Testis (tissue), 2 donors: ENCODE measurements at regions not wholly inside any gene's neighbourhood (a gene's known extent, or its start where the extent isn't known, plus 50 kb on each side); places are given as distances from the start of the nearest gene placed in this dataset.

Experiments
- POLR2A ChIP-seq: fragments of 450-650 bp; IDR thresholded peaks from one replicate; pipeline ENCODE4 v1.6.1; 2017; ENCODE audit warnings: antibody characterized with exemption, mild to moderate bottlenecking, moderate library complexity
- TF ChIP-seq, protein P1 (sequence below), 3 experiments: fragments of 450-650 bp in 2 of 3; fragments of 200-600 bp in 1 of 3; sonication (generic) in 1 of 3; IDR thresholded peaks; one replicate each; pipeline ENCODE4 v1.5.1; 2016 to 2019; ENCODE audit warnings: antibody characterized with exemption in 3 of 3, mild to moderate bottlenecking in 2 of 3, moderate library complexity in 1 of 3

DNA sequence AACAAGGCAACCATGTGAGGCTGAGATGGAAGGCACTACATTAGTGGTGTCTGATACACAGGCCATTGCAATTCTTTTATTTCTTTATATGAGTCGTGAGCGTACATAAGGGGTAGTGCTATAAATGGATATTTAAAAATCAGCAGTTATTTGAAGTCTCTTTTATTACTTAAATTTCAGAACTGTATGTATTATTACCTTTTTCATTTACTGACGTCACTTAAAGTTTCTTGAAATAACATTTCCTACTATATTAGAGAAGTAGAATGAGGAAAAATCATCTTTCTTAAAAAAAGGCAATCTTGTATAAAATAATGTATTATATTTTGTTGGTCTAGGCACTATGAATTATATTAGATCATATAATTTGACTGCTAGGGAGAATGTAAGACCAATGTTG is 280.9 kb upstream of the CYLC2 start:
- TF ChIP-seq, protein P1, sequence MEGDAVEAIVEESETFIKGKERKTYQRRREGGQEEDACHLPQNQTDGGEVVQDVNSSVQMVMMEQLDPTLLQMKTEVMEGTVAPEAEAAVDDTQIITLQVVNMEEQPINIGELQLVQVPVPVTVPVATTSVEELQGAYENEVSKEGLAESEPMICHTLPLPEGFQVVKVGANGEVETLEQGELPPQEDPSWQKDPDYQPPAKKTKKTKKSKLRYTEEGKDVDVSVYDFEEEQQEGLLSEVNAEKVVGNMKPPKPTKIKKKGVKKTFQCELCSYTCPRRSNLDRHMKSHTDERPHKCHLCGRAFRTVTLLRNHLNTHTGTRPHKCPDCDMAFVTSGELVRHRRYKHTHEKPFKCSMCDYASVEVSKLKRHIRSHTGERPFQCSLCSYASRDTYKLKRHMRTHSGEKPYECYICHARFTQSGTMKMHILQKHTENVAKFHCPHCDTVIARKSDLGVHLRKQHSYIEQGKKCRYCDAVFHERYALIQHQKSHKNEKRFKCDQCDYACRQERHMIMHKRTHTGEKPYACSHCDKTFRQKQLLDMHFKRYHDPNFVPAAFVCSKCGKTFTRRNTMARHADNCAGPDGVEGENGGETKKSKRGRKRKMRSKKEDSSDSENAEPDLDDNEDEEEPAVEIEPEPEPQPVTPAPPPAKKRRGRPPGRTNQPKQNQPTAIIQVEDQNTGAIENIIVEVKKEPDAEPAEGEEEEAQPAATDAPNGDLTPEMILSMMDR (IDR thresholded peaks at IDR 0.05): no peak
- no peak for TF ChIP-seq POLR2A
